Ishikawa (cell line): ENCODE measurements at regions not wholly inside any gene's neighbourhood (a gene's known extent, or its start where the extent isn't known, plus 50 kb on each side); places are given as distances from the start of the nearest gene placed in this dataset.

Experiments
- CEBPB ChIP-seq: IDR thresholded peaks from 2 replicates; pipeline ENCODE4 v1.6.1; 2012
- CREB1 ChIP-seq: IDR thresholded peaks from 2 replicates; pipeline ENCODE4 v1.6.1; 2012; ENCODE audit warnings: low read depth
- EGR1 ChIP-seq: IDR thresholded peaks from 2 replicates; pipeline ENCODE4 v1.6.1; 2012
- EP300 ChIP-seq: IDR thresholded peaks from 2 replicates; pipeline ENCODE4 v1.6.1; 2012; ENCODE audit warnings: borderline replicate concordance
- FOXM1 ChIP-seq: IDR thresholded peaks from 2 replicates; pipeline ENCODE4 v1.6.1; 2012; ENCODE audit warnings: low read depth, borderline replicate concordance
- NFIC ChIP-seq: IDR thresholded peaks from 2 replicates; pipeline ENCODE4 v1.6.1; 2012
- RAD21 ChIP-seq: IDR thresholded peaks from 2 replicates; pipeline ENCODE4 v1.6.1; 2012; ENCODE audit warnings: low read depth
- TAF1 ChIP-seq: IDR thresholded peaks from 2 replicates; pipeline ENCODE4 v1.6.1; 2012; ENCODE audit warnings: low read depth, mild to moderate bottlenecking
- TCF12 ChIP-seq: IDR thresholded peaks from 2 replicates; pipeline ENCODE4 v1.6.1; 2012; ENCODE audit warnings: low read depth
- TEAD4 ChIP-seq: IDR thresholded peaks from 2 replicates; pipeline ENCODE4 v1.6.1; 2012
- YY1 ChIP-seq: IDR thresholded peaks from 2 replicates; pipeline ENCODE4 v1.6.1; 2012; ENCODE audit warnings: low read depth
- ZBTB7A ChIP-seq: IDR thresholded peaks from 2 replicates; pipeline ENCODE4 v1.6.1; 2012; ENCODE audit warnings: low read depth
- TF ChIP-seq, protein P1 (sequence below): IDR thresholded peaks from 2 replicates; pipeline ENCODE4 v1.6.1; 2012
- TF ChIP-seq, protein P2 (sequence below): IDR thresholded peaks from 2 replicates; pipeline ENCODE4 v1.6.1; 2012
- TF ChIP-seq, protein P3 (sequence below): IDR thresholded peaks from 2 replicates; pipeline ENCODE4 v1.6.1; 2012; ENCODE audit warnings: low read depth, mild to moderate bottlenecking

DNA sequence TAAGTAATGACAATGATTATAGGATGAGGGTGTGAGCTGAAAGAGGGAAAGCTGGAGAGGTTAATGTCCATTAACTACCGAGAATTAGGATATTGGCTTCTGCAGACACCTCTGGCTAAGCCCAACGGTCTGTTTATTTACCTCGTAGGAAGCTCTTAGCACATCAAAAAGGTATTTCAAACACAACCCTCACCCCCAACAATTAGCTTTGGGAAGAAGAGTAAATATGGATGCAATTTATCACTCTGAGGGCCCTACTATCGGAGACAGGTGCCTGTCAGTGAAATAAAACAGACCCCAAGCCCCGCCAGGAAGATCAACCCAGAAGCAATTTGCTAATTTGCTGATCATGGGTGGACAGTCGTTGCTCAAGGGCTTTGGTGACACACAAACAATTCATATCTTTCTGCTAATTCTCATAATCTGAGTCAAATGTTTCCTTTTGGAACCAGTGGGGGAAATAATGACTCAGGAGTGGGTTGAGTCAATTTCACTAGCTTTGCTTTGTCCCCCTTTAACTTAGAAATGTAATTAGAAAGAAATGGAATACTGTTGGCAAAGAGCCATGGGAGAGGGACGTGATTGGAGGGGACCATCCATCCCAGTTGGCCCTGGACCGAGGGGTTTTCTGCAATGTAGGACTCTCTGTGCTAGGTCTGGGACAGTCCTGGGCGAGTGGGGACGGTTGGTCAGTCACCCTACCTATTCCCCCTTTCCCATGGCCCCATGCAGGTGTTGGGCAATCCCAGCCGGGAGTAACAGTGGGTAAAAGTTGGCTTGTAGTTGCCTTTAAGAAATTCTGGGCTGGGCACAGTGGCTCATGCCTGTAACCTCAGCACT lies 99.1 kb upstream of the MED13L start:
- peak; percentile 20; the same call in 1 of the 2 replicates for TF ChIP-seq NFIC
- peak; percentile 35; the same call in 1 of the 2 replicates for TF ChIP-seq CEBPB
- no peak for TF ChIP-seq TAF1

DNA sequence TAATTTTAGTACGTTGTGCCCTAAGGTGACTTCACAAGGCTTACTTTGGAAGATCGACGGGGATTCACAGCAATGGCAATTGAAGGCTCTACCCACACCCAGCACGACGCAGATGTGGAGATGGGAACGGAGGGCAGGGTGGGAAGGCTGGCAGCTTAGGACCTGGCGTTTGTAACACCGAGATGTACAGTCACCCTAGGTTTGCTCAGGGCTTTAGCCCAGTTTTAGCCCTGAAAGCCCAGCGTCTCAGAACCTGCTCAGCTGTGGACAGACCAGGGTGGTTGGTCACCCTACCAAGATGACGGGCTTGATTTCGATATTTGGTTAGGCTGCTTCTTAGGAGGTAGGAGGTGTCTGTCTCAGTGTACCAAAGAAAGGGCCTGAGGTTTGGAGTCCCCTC lies 100.5 kb upstream of the MED13L start:
- TF ChIP-seq TAF1, result no peak
- TF ChIP-seq, protein P1, sequence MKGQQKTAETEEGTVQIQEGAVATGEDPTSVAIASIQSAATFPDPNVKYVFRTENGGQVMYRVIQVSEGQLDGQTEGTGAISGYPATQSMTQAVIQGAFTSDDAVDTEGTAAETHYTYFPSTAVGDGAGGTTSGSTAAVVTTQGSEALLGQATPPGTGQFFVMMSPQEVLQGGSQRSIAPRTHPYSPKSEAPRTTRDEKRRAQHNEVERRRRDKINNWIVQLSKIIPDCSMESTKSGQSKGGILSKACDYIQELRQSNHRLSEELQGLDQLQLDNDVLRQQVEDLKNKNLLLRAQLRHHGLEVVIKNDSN, result no peak
- TF ChIP-seq TCF12, result no peak
- no peak for TF ChIP-seq EP300
- no peak for TF ChIP-seq RAD21
- TF ChIP-seq CEBPB, result no peak
- TF ChIP-seq FOXM1, result no peak
- no peak for TF ChIP-seq EGR1
- TF ChIP-seq NFIC, result no peak
- TF ChIP-seq, protein P2, sequence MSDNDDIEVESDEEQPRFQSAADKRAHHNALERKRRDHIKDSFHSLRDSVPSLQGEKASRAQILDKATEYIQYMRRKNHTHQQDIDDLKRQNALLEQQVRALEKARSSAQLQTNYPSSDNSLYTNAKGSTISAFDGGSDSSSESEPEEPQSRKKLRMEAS, result no peak
- TF ChIP-seq CREB1, result no peak
- TF ChIP-seq YY1, result no peak
- no peak for TF ChIP-seq TEAD4

DNA sequence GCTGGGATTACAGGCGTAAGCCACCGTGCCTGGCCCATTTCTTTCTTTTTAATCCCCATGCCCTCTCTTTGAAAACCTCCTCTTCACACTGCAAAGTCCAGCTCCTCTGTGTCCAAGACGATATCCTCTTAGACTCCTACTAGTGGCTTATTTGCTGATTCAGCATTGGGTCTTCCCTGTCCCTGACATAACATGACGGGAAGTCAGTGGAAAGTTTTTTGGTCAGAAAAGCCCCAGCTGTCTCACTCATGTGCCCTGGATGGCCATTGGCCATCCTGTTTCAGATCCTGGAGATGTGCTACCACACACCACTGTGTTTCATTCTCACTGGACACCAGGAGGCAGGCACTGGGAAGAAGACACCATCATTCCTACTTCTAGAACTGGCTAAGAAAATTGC lies 102.6 kb upstream of the MED13L start:
- no peak for TF ChIP-seq YY1
- TF ChIP-seq TAF1, result no peak
- TF ChIP-seq NFIC, result no peak
- no peak for TF ChIP-seq TEAD4

DNA sequence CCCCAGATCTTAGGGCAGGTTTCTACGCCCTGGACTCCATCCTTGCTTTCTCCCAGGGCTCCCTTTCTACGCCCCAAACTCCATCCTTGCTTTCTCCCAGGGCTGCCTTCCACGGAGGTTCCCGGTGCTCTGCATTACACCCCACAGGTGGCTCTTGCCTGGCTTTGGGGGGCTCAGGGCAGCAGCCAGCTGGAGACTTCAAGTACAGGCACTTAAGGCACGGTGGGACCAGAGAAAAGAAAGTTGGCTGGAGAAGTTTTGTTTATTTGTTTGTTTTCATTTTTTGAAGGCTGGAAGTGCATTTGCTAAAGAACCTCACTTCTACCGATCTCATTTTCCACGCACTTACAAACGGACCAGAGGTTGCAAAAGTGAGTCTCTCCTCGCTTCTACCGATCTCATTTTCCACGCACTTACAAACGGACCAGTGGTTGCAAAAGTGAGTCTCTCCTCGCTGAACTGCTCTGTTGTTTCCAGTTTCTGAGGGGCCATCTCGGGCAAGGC lies 103.8 kb upstream of the MED13L start:
- TF ChIP-seq TEAD4 (no peak), RAD21 (no peak), FOXM1 (no peak), ZBTB7A (no peak), NFIC (no peak), YY1 (no peak), CREB1 (no peak), TAF1 (no peak), EP300 (no peak), CEBPB (no peak), EGR1 (no peak), TCF12 (no peak)
- TF ChIP-seq, protein P1, result no peak
- TF ChIP-seq, protein P2, result no peak
- TF ChIP-seq, protein P3, sequence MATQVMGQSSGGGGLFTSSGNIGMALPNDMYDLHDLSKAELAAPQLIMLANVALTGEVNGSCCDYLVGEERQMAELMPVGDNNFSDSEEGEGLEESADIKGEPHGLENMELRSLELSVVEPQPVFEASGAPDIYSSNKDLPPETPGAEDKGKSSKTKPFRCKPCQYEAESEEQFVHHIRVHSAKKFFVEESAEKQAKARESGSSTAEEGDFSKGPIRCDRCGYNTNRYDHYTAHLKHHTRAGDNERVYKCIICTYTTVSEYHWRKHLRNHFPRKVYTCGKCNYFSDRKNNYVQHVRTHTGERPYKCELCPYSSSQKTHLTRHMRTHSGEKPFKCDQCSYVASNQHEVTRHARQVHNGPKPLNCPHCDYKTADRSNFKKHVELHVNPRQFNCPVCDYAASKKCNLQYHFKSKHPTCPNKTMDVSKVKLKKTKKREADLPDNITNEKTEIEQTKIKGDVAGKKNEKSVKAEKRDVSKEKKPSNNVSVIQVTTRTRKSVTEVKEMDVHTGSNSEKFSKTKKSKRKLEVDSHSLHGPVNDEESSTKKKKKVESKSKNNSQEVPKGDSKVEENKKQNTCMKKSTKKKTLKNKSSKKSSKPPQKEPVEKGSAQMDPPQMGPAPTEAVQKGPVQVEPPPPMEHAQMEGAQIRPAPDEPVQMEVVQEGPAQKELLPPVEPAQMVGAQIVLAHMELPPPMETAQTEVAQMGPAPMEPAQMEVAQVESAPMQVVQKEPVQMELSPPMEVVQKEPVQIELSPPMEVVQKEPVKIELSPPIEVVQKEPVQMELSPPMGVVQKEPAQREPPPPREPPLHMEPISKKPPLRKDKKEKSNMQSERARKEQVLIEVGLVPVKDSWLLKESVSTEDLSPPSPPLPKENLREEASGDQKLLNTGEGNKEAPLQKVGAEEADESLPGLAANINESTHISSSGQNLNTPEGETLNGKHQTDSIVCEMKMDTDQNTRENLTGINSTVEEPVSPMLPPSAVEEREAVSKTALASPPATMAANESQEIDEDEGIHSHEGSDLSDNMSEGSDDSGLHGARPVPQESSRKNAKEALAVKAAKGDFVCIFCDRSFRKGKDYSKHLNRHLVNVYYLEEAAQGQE, result no peak

DNA sequence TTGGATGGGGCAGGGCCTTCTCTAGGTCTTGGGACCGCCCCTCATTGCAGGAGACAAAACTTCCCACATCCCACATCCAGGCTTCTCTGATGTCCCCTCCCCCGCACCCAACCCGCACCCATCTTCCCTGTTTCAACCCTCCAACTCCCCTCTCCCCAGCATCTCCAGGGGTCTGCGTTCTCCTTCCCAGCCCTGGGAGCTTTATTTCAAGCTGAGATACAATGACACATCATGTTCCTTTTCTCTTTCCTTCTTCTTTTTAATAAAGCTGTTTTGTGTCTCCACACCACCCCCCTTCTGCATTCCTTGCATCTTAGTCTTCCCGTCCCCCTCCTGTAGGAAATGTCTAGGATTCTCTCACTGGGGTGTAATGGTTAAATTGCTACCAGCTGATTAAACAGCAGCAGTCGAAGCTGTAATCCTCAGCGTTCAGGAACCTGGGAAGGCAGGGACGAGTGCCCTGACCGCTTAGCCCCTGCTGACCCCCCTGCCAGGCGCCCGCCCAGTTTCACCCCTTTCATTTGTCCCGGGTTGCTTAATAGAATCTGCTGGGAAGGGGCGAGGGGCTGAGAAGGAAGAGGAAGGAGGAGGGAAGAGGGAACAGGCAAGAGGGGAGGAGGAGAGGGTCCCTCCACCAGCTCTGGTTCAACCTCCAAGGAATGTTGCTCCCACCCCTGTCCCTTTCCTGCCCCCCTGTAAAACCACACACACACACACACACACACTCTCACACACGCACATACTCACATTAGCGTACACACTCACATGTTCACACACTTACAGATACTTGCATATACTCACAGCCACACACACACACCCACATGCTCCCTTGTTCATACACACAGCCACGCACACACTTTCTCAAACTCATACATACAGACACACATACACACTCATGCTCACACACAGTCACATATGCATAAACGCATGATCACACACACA lies 104.5 kb upstream of the MED13L start:
- TF ChIP-seq EGR1, result no peak
- peak; percentile 38; the same call in 1 of the 2 replicates for TF ChIP-seq TEAD4
- TF ChIP-seq EP300, result 0 out of 2 replicates have a peak, but pooled peaks have one; percentile 16

DNA sequence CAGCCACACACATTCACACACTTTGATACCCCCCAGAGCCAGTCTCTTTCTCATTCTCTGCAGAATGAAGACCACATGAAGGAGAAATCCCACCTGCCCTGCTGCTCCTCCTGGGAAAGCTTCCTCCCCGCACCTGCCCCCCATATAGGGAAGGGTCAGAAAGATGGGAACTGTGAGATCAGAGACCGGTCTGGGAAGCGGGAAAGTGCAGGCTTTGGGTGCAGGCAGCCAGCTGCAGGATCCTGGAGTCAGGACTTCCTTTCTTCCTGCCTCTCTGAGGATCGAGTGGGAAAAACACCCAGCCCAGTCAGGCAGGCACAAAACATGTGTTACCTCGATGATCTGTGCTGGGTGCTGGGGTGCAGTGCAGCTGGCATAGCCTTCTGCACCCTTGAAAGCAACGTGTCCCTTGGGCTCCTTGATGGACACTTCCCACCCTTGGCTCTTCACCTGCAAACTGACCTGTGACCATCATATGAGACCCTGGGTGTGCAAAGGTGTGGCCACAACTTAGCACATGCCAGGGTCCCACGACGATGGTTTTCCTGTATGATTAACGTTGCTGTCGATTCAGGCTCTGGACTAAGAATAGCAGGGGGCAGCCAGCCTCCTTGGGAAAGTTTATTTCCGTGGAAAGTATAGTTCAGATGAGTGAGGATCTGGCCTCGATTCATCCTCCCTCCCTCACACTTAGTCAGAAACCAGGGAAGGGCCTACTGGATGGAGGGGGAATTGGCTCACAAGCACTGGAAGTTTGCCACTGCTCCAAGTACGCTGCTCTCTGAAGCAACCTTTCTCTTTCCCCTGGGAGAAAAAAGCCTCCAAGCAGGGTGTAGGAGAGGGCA lies 105.4 kb upstream of the MED13L start:
- no peak for TF ChIP-seq TCF12
- TF ChIP-seq TAF1, result no peak
- TF ChIP-seq EP300, result no peak
- TF ChIP-seq, protein P1, result no peak
- TF ChIP-seq NFIC, result no peak
- TF ChIP-seq FOXM1, result no peak
- TF ChIP-seq, protein P2, result no peak
- no peak for TF ChIP-seq ZBTB7A
- no peak for TF ChIP-seq CEBPB
- TF ChIP-seq RAD21, result no peak
- TF ChIP-seq, protein P3, result no peak
- no peak for TF ChIP-seq EGR1
- TF ChIP-seq TEAD4, result no peak
- TF ChIP-seq CREB1, result no peak
- TF ChIP-seq YY1, result no peak
